ENCODE measurements at regions not wholly inside any gene's neighbourhood (a gene's known extent, or its start where the extent isn't known, plus 50 kb on each side); places are given as distances from the start of the nearest gene placed in this dataset.

- no peaks in the 10 kb centered on the region for H3K27me3 ChIP-seq
- DNase-seq (no peak), ATAC-seq (no peak)
- WGBS, 2 donors: 60 to 81% methylated on average over 2 of the region's 2 CpGs
- H3K27ac ChIP-seq: no peak overlapping the region
- peaks cover 0 to 17% (median 0%) of the 10 kb centered on the region in 11 donors for H3K9me3 ChIP-seq
- H3K4me1 ChIP-seq: peaks cover 0 to 5% (median 0%) of the 10 kb centered on the region in 9 donors
- no peaks in the 10 kb centered on the region for H3K36me3 ChIP-seq
- H3K4me3 ChIP-seq: no peak overlapping the region
- intact Hi-C loops (cut with DNase I): no loop called here
- TF ChIP-seq CTCF (IDR thresholded peaks at IDR 0.05): no peak
Measured at GRCh38 chr3:157782236-157782635, 279.0 kb upstream of the VEPH1 start.

- WGBS, 2 donors: 92 to 93% methylated on average over 2 of the region's 2 CpGs
- Histone ChIP-seq H3K27me3 (no peaks in the 10 kb centered on the region), H3K36me3 (no peaks in the 10 kb centered on the region), H3K27ac (no peak overlapping the region), H3K4me3 (no peak overlapping the region), H3K4me1 (no peaks in the 10 kb centered on the region), H3K9me3 (peaks cover 0 to 17% (median 0%) of the 10 kb centered on the region in 11 donors)
- no peak for TF ChIP-seq CTCF (IDR thresholded peaks at IDR 0.05)
- no peak for ATAC-seq
- intact Hi-C loops (cut with DNase I): no loop called here
- DNase-seq: no peak
Measured at GRCh38 chr3:157776861-157777260, 273.6 kb upstream of the VEPH1 start.

GRCh38 chr3:157775446-157775845 lies 272.2 kb upstream of the VEPH1 start:
- intact Hi-C loops (cut with DNase I): no loop called here
- no peak for ATAC-seq
- peaks cover 0 to 17% (median 0%) of the 10 kb centered on the region in 11 donors for H3K9me3 ChIP-seq
- H3K4me1 ChIP-seq: no peaks in the 10 kb centered on the region
- H3K27ac ChIP-seq: no peak overlapping the region
- H3K4me3 ChIP-seq: no peak overlapping the region
- no peaks in the 10 kb centered on the region for H3K36me3 ChIP-seq
- TF ChIP-seq CTCF (IDR thresholded peaks at IDR 0.05): no peak
- H3K27me3 ChIP-seq: no peaks in the 10 kb centered on the region
- no peak for DNase-seq

- DNase-seq (no peak), ATAC-seq (no peak)
- Histone ChIP-seq H3K36me3 (no peaks in the 10 kb centered on the region), H3K4me3 (no peak overlapping the region), H3K4me1 (no peaks in the 10 kb centered on the region), H3K27ac (no peak overlapping the region), H3K9me3 (no peaks in the 10 kb centered on the region), H3K27me3 (no peaks in the 10 kb centered on the region)
- intact Hi-C loops (cut with DNase I): no loop called here
- TF ChIP-seq CTCF (IDR thresholded peaks at IDR 0.05): no peak
- WGBS, 2 donors: 77 to 79% methylated on average over 1 of the region's 1 CpG
Measured at GRCh38 chr3:157769378-157769777, 266.2 kb upstream of the VEPH1 start.

GRCh38 chr3:157767607-157768006 lies 264.4 kb upstream of the VEPH1 start:
- Histone ChIP-seq H3K36me3 (no peaks in the 10 kb centered on the region), H3K9me3 (no peaks in the 10 kb centered on the region), H3K4me3 (no peak overlapping the region), H3K27me3 (no peaks in the 10 kb centered on the region), H3K27ac (no peak overlapping the region), H3K4me1 (no peaks in the 10 kb centered on the region)
- DNase-seq (no peak), ATAC-seq (no peak)
- WGBS, 2 donors: 99 to 100% methylated on average over 1 of the region's 1 CpG
- TF ChIP-seq CTCF (IDR thresholded peaks at IDR 0.05): no peak
- intact Hi-C loops (cut with DNase I): no loop called here

Measured in heart right ventricle (tissue), 16 donors.